HepG2 (cell line): ENCODE measurements at regions not wholly inside any gene's neighbourhood (a gene's known extent, or its start where the extent isn't known, plus 50 kb on each side); places are given as distances from the start of the nearest gene placed in this dataset.

Experiments used
- ATAC-seq: fragments of 200-7000 bp; cut with Tn5 transposase; 3 replicates; pipeline ENCODE4 v1.9.1; 2020; ENCODE audit warnings: mild to moderate bottlenecking, moderate library complexity
- BruUV-seq: library from RNA; stranded (reverse); fragments of 400-500 nt; replicated peaks from 2 replicates; lab custom pipeline; 2021; lab: Mats Ljungman, UMichigan
- CTCF ChIA-PET: fragments of 300-600 bp; formaldehyde crosslinking; extraction: SDS; loops from one replicate; lab custom pipeline; 2021; ENCODE audit warnings: low total read pairs, inconsistent platforms, low intra/inter-chr PET ratio; lab: Yijun Ruan, JAX
- POLR2A ChIA-PET: fragments of 350-600 bp; sonication (Branson Sonifier 250); formaldehyde crosslinking; loops from one replicate; lab custom pipeline; 2020; ENCODE audit warnings: antibody characterized with exemption, inconsistent platforms; lab: Yijun Ruan, JAX
- DNase-seq: peaks from one replicate; pipeline ENCODE4 v3.0.0-alpha.2; 2015; ENCODE audit warnings: low spot score
- FAIRE-seq: peaks from 3 replicates; lab custom pipeline; 2011; peaks lifted over from hg19 to GRCh38; lab: Jason Lieb, UNC
- H2AFZ ChIP-seq: one replicate; pipeline ENCODE4 v1.6.1; 2011; ENCODE audit warnings: low read length, inconsistent platforms
- H3K27ac ChIP-seq: fragments of 300-600 bp; 3 replicates; pipeline ENCODE4 v1.8.0; 2011; ENCODE audit warnings: mixed run types, mild to moderate bottlenecking, mixed read lengths, low read length, inconsistent platforms; ENCODE audit not compliant: insufficient read depth; ENCODE audit errors: extremely low read length
- H3K27me3 ChIP-seq, 2 experiments: fragments of 200-600 bp in 1 of 2; 2 replicates in 1 of 2; 3 replicates in 1 of 2; pipeline versions ENCODE4 v1.6.0 to v1.8.0; 2011; ENCODE audit warnings: low read length in 2 of 2, mild to moderate bottlenecking in 2 of 2, moderate library complexity in 2 of 2, inconsistent platforms in 1 of 2; ENCODE audit not compliant: insufficient read depth in 2 of 2, control insufficient read depth in 1 of 2
- H3K36me3 ChIP-seq, 2 experiments: fragments of 200-600 bp in 1 of 2; replicated peaks in 1 of 2; 2 replicates in 1 of 2; 3 replicates in 1 of 2; pipeline versions ENCODE4 v1.5.1 to v1.8.0; 2011; ENCODE audit warnings: low read length in 2 of 2, inconsistent platforms in 1 of 2; ENCODE audit not compliant: insufficient read depth in 2 of 2, control insufficient read depth in 1 of 2
- H3K4me1 ChIP-seq: 2 replicates; pipeline ENCODE4 v1.5.1; 2012; ENCODE audit warnings: low read length, inconsistent platforms; ENCODE audit not compliant: insufficient read depth
- H3K4me2 ChIP-seq: 2 replicates; pipeline ENCODE4 v1.6.0; 2011; ENCODE audit warnings: low read depth, low read length, inconsistent platforms
- H3K4me3 ChIP-seq, 3 experiments: fragments of 200-600 bp in 1 of 3; sonication (generic), shearing (Covaris generic) in 1 of 3; replicated peaks in 1 of 3; 2 replicates each; pipeline ENCODE4 v1.5.1; 2011 to 2016; ENCODE audit warnings: low read length in 3 of 3, inconsistent platforms in 2 of 3, low read depth in 2 of 3, mild to moderate bottlenecking in 2 of 3, control low read depth in 1 of 3, mixed read lengths in 1 of 3; ENCODE audit not compliant: insufficient read depth in 1 of 3
- H3K79me2 ChIP-seq: one replicate; pipeline ENCODE4 v1.6.1; 2011; ENCODE audit warnings: low read length, inconsistent platforms; ENCODE audit not compliant: insufficient read depth
- H3K9ac ChIP-seq: 2 replicates; pipeline ENCODE4 v1.6.0; 2011; ENCODE audit warnings: mild to moderate bottlenecking, low read depth, low read length, inconsistent platforms; ENCODE audit not compliant: insufficient read depth
- H3K9me3 ChIP-seq: 2 replicates; pipeline ENCODE4 v1.5.1; 2012; ENCODE audit warnings: mild to moderate bottlenecking, low read length
- H4K20me1 ChIP-seq: 2 replicates; pipeline ENCODE4 v1.6.0; 2011; ENCODE audit warnings: inconsistent platforms, mild to moderate bottlenecking, low read length, moderate library complexity; ENCODE audit not compliant: insufficient read depth
- AKNA ChIP-seq: sonication (generic); formaldehyde crosslinking; IDR thresholded peaks from 2 replicates; pipeline ENCODE4 v1.4.0; 2020; ENCODE audit warnings: missing genetic modification reagents, borderline replicate concordance
- ARNT2 ChIP-seq: sonication (generic); formaldehyde crosslinking; IDR thresholded peaks from 2 replicates; pipeline ENCODE4 v1.8.0; 2022; ENCODE audit warnings: mild to moderate bottlenecking, low read depth, missing genetic modification reagents, moderate library complexity
- ETS1 ChIP-seq: sonication (generic); formaldehyde crosslinking; IDR thresholded peaks from 2 replicates; pipeline ENCODE4 v1.4.0; 2020; ENCODE audit warnings: missing genetic modification reagents
- KDM5B ChIP-seq: sonication (generic); formaldehyde crosslinking; IDR thresholded peaks from 2 replicates; pipeline ENCODE4 v1.4.0; 2020; ENCODE audit warnings: missing genetic modification reagents, mild to moderate bottlenecking, borderline replicate concordance
- NCOR1 ChIP-seq: fragments of 200-600 bp; sonication (generic); IDR thresholded peaks from 2 replicates; pipeline ENCODE4 v1.7.0; 2017; ENCODE audit warnings: antibody characterized with exemption, low read length, borderline replicate concordance
- POGK ChIP-seq: sonication (generic); formaldehyde crosslinking; conservative IDR thresholded peaks from 2 replicates; pipeline ENCODE4 v1.8.0; 2022; ENCODE audit warnings: mild to moderate bottlenecking, moderate library complexity, missing genetic modification reagents
- POLR2G ChIP-seq: fragments of 200-400 bp; formaldehyde crosslinking; IDR thresholded peaks from 2 replicates; pipeline ENCODE4 v1.6.1; 2018; ENCODE audit warnings: mild to moderate bottlenecking, low read depth, low read length, moderate library complexity
- PRMT3 ChIP-seq: sonication (generic); formaldehyde crosslinking; IDR thresholded peaks from 2 replicates; pipeline ENCODE4 v1.8.1; 2022; ENCODE audit warnings: low read depth, mild to moderate bottlenecking, moderate library complexity, missing genetic modification reagents, borderline replicate concordance
- SIN3A ChIP-seq: IDR thresholded peaks from 2 replicates; pipeline ENCODE4 v1.6.1; 2011; ENCODE audit warnings: low read depth, mild to moderate bottlenecking, control low read depth, low read length, borderline replicate concordance
- U2AF1 ChIP-seq: fragments of 200-400 bp; formaldehyde crosslinking; optimal IDR thresholded peaks from 2 replicates; pipeline ENCODE3; 2017; ENCODE audit warnings: mild to moderate bottlenecking, low read depth, low read length
- ZNF451 ChIP-seq: sonication (generic); formaldehyde crosslinking; IDR thresholded peaks from 2 replicates; pipeline ENCODE4 v1.5.0; 2020; ENCODE audit warnings: mild to moderate bottlenecking, missing genetic modification reagents
- WGBS: methylation state at CpG from one replicate; pipeline ENCODE4 v1.1.6; 2017; ENCODE audit warnings: low lambda C conversion rate; 5-methylcytosine and 5-hydroxymethylcytosine counted together
- in situ Hi-C: cut with HindIII; loops from 2 replicates; pipeline ENCODE4 v1.10.0; 2017; ENCODE audit warnings: low pct_unique_long_range_greater_than_20kb; ENCODE audit not compliant: extremely low pct_ligation_motif_present
- intact Hi-C: fragments of 100-400 bp; cut with micrococcal nuclease; formaldehyde crosslinking; loops from one replicate; pipeline ENCODE4 v1.10.0; 2022; ENCODE audit not compliant: unreplicated experiment

GRCh38 chr6:15996030-15996429, 132.9 kb upstream of the MYLIP start:
- peaks cover 5 to 13% of the 10 kb centered on the region in 2 experiments; a peak in 3 of 5 replicates for H3K27me3 ChIP-seq
- H3K4me1 ChIP-seq: no peaks in the 10 kb centered on the region
- in situ Hi-C loops: no loop called here
- no TSS peak for BruUV-seq
- H3K79me2 ChIP-seq: no peaks in the 10 kb centered on the region
- H3K4me3 ChIP-seq: no peak overlapping the region
- H3K27ac ChIP-seq: no peak overlapping the region
- DNase-seq: no peak
- peak; percentile 31; the same call in 1 of the 3 replicates for ATAC-seq
- no peak overlapping the region for H2AFZ ChIP-seq
- 1% methylated on average over 2 of the region's 2 CpGs for WGBS
- no peak overlapping the region for H3K9ac ChIP-seq
- H3K9me3 ChIP-seq: no peaks in the 10 kb centered on the region
- CTCF ChIA-PET: no interaction called here
- POLR2A ChIA-PET: no interaction called here
- no peak overlapping the region for H3K4me2 ChIP-seq
- H4K20me1 ChIP-seq: no peaks in the 10 kb centered on the region
- no peaks in the 10 kb centered on the region for H3K36me3 ChIP-seq
- intact Hi-C loops: no loop called here
- no peak for FAIRE-seq
- TF ChIP-seq U2AF1: no peak
- no peak for TF ChIP-seq ZNF451 (CRISPR knock-in tag)
- TF ChIP-seq POLR2G: no peak
- TF ChIP-seq PRMT3 (CRISPR knock-in tag): no peak
- TF ChIP-seq AKNA: no peak
- TF ChIP-seq KDM5B (CRISPR knock-in tag): no peak
- TF ChIP-seq POGK: no peak
- no peak for TF ChIP-seq ETS1
- TF ChIP-seq NCOR1: no peak
- no peak for TF ChIP-seq ARNT2 (CRISPR knock-in tag)
- no peak for TF ChIP-seq SIN3A
